NCI-H128 (cell line): ENCODE measurements at regions not wholly inside any gene's neighbourhood (a gene's known extent, or its start where the extent isn't known, plus 50 kb on each side); places are given as distances from the start of the nearest gene placed in this dataset.
"Not testable (repeated sequence)": the region's sequence is repeated elsewhere in the genome, so short reads cannot be mapped to it uniquely, and the experiment has no call there.

Experiments used
- DNase-seq: peaks from one replicate; lab custom pipeline; 2025; ENCODE audit not compliant: unreplicated experiment; lab: John Stamatoyannopoulos, UW

GRCh38 chr7:153515359-153515758 is 536.8 kb upstream of the DPP6 start:
- no peak for DNase-seq

GRCh38 chr7:153518201-153518984 is 533.8 kb upstream of the DPP6 start:
- no peak for DNase-seq

- no peak for DNase-seq
Measured at GRCh38 chr7:153521370-153521769, 530.8 kb upstream of the DPP6 start.

DNA sequence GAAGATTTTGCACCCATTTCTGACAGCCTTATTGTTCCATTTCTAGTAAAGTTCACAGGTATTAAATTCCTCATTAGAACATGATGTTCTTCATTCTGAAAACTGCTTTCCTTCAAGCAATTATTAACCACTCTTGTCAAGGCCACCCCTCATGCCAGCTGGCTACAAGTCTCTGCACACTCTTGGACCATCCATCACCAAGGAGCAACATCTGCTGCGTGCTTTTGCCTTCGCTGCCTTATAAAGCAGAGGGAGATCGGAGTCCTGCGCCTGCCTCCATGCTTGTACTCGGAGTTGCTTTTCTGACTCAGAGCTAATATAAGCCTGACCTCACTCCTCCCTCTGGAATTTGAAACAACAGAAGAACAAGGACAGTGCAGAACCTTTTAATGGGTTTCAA is 529.9 kb upstream of the DPP6 start:
- DNase-seq = no peak

DNA sequence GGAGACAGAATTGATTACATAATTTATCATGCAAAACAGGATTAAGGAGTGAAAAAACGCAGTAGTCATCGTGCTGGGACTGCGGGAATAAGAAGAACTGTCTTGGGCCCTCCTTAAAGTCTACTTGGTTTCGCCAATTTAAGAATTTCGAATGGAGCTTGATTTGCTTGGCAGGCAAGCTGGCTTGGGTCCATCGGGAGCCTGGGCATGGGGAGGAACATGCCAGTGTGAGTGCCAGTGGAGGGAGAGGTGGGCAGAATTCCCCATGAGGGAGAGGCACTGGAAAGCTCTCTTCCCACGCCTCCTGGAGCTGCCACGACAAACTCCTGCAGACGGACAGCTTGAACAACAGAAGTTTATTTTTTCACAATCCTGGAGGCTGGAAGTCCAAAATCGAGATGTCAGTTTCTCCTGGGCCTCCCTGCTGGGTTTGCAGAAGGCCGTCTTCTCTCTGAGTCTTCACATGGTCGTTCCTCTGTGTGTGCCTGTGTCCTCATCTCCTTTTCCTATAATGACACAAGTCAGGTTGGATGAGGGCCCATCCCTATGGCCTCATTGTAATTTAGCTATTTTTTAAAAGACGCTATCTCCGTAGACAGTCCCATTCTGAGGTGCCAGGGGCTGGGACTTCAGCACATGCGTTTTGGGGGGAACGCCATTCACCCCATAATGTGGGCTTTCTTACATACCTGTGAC is 528.7 kb upstream of the DPP6 start:
- DNase-seq = no peak

GRCh38 chr7:153524070-153524601 is 528.1 kb upstream of the DPP6 start:
- DNase-seq = no peak

DNA sequence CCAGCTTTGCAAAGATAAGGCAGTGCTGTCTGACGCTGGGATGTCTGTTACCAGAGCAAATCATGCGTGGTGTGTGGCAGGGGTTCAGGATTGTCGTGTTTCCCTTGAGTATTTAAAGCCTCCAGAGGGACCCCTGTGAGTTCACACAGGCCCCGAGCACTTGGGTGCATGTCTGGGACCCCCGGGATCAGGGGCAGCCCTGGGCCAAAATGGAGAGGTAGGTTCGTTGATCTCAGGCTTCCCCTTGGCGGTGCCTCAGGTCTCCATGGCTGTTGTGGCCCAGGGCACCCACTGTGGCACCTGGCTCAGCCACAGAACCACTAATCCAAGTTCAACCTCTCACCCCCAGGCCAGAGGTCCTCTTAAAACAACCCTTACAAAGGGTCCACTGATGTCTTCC is 523.1 kb upstream of the DPP6 start:
- DNase-seq = no peak

- no peak for DNase-seq
Measured at GRCh38 chr7:153529651-153530165, 522.5 kb upstream of the DPP6 start.

- no peak for DNase-seq
Measured at GRCh38 chr7:153530441-153530840, 521.8 kb upstream of the DPP6 start.

- DNase-seq = no peak
Measured at GRCh38 chr7:153532326-153532725, 519.9 kb upstream of the DPP6 start.

DNA sequence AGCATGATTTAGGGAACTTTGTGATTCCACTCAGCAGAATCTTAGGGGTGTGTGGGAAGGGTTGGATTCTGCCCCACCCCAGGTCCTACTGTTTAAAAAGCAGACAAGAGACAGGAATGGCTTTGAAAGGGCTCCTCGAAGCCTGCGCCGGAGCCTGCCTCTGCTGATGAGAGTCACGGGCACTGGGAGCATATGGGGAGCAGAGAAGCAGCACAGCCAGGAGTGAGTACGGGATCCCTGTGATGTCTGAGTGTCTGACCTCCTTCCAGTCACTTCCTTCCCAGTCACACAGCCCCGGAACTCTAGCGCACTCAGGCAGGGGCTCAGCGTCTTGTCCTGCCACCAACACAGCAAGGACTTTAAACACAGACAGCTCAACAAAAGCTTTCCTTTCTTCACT is 514.9 kb upstream of the DPP6 start:
- no peak for DNase-seq

- no peak for DNase-seq
Measured at GRCh38 chr7:153541903-153542302, 510.3 kb upstream of the DPP6 start.

- DNase-seq = no peak
Measured at GRCh38 chr7:153543232-153543631, 509.0 kb upstream of the DPP6 start.

- no peak for DNase-seq
Measured at GRCh38 chr7:153550173-153550572, 502.0 kb upstream of the DPP6 start.

GRCh38 chr7:153564391-153564790 is 487.8 kb upstream of the DPP6 start:
- no peak for DNase-seq

- DNase-seq = no peak
Measured at GRCh38 chr7:153566324-153566723, 485.9 kb upstream of the DPP6 start.

- no peak for DNase-seq
Measured at GRCh38 chr7:153567426-153567825, 484.8 kb upstream of the DPP6 start.

GRCh38 chr7:153569520-153569919 is 482.7 kb upstream of the DPP6 start:
- not testable (repeated sequence) for DNase-seq

- DNase-seq = no peak
Measured at GRCh38 chr7:153576096-153576495, 476.1 kb upstream of the DPP6 start.

DNA sequence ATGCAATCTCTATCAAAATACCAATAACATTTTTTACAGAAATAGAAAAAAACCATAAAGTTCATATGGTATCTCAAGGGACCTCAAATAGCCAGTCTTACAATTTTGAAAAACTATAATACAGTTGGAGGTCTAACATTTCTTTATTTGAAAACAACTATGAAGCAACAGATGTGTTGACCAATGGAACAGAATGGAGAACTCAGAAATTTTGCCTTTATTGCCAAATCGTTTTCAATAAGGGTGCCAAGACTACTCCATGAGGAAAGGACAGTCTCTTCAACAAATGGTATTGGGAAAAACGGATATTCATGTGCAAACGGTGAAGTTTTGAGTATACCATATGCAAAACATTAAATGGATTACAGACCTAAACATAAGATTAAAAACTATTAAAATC is 470.8 kb upstream of the DPP6 start:
- no peak for DNase-seq

DNA sequence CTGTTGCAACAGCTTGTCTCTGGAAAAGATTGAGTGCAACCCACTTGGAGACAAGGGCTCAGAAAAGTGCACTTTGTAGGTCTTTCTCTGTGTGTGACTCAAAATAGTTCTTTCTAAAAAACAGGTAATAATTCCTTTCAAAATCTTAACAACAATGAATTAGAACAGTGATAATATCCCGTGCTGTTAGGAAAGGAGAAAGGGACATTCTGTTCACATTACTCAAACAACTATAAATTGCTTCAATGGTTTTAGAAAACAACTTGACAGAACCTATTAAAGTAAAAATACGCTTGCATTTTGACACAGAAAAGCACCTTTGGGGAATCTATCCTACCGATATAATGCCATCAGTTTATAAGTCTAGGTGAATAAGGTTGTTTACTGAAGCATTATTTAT is 468.1 kb upstream of the DPP6 start:
- no peak for DNase-seq

- no peak for DNase-seq
Measured at GRCh38 chr7:153588586-153588985, 463.6 kb upstream of the DPP6 start.
